ENCODE measurements at regions not wholly inside any gene's neighbourhood (a gene's known extent, or its start where the extent isn't known, plus 50 kb on each side); places are given as distances from the start of the nearest gene placed in this dataset.

- no peak for TF ChIP-seq ZNF202 (tag by site-specific recombination; IDR thresholded peaks at IDR 0.05; ENCODE audit: borderline replicate concordance)
- no peak for TF ChIP-seq ZSCAN4 (tag by site-specific recombination; IDR thresholded peaks at IDR 0.05)
- TF ChIP-seq ZNF629 (tag by site-specific recombination; IDR thresholded peaks at IDR 0.05) = peak; percentile 44
- no peak for TF ChIP-seq TSHZ1 (tag by site-specific recombination; IDR thresholded peaks at IDR 0.05; ENCODE audit: borderline replicate concordance)
- no peak for TF ChIP-seq ZNF280D (tag by site-specific recombination; IDR thresholded peaks at IDR 0.05)
- TF ChIP-seq ZNF292 (tag by site-specific recombination; IDR thresholded peaks at IDR 0.05; ENCODE audit: borderline replicate concordance, low read depth) = no peak
- TF ChIP-seq ZNF311 (tag by site-specific recombination; IDR thresholded peaks at IDR 0.05; ENCODE audit: borderline replicate concordance) = no peak
- no peak for TF ChIP-seq ZBTB44 (tag by site-specific recombination; IDR thresholded peaks at IDR 0.05)
- TF ChIP-seq BCL11A (tag by site-specific recombination; IDR thresholded peaks at IDR 0.05; ENCODE audit: low read depth) = 0 out of 2 replicates have a peak, but pooled peaks have one; percentile 14
- TF ChIP-seq PBX3 (CRISPR knock-in tag; IDR thresholded peaks at IDR 0.05) = no peak
- TF ChIP-seq TRIM28 (IDR thresholded peaks at IDR 0.05; ENCODE audit: borderline replicate concordance, low read length) = no peak
- 0 out of 2 replicates have a peak, but pooled peaks have one; percentile 1 for TF ChIP-seq ZNF654 (tag by site-specific recombination; IDR thresholded peaks at IDR 0.05; ENCODE audit: low read depth)
- no peak for TF ChIP-seq ZNF362 (tag by site-specific recombination; IDR thresholded peaks at IDR 0.05)
- TF ChIP-seq ZSCAN18 (tag by site-specific recombination; IDR thresholded peaks at IDR 0.05) = no peak
- no peak for TF ChIP-seq BCL6B (tag by site-specific recombination; IDR thresholded peaks at IDR 0.05)
- no peak for TF ChIP-seq ZNF555 (tag by site-specific recombination; conservative IDR thresholded peaks at IDR 0.05)
- TF ChIP-seq ZNF366 (tag by site-specific recombination; conservative IDR thresholded peaks at IDR 0.05) = peak; percentile 88
- peak; percentile 98 for TF ChIP-seq SP7 (tag by site-specific recombination; IDR thresholded peaks at IDR 0.05)
- TF ChIP-seq ZNF157 (tag by site-specific recombination; IDR thresholded peaks at IDR 0.05) = no peak
- TF ChIP-seq ZNF214 (tag by site-specific recombination; IDR thresholded peaks at IDR 0.05; ENCODE audit: borderline replicate concordance) = no peak
Observed at GRCh38 chr7:130904031-130904757, 170.2 kb upstream of the KLF14 start (continued).

Measured in HEK293 (cell line).